Keratinocyte (primary cell): ENCODE measurements at regions not wholly inside any gene's neighbourhood (a gene's known extent, or its start where the extent isn't known, plus 50 kb on each side); places are given as distances from the start of the nearest gene placed in this dataset.

Experiments
- CTCF ChIP-seq, 3 experiments: IDR thresholded peaks in 1 of 3; conservative IDR thresholded peaks in 1 of 3; optimal IDR thresholded peaks in 1 of 3; 2 replicates in 2 of 3; 3 replicates in 1 of 3; pipeline versions ENCODE3 to v1.5.1; 2011; ENCODE audit warnings: low read length in 3 of 3, mild to moderate bottlenecking in 3 of 3, moderate library complexity in 2 of 3, control low read depth in 1 of 3, inconsistent platforms in 1 of 3; ENCODE audit not compliant: insufficient read depth in 2 of 3; ENCODE audit errors: extremely low read depth in 1 of 3
- EZH2 ChIP-seq: IDR thresholded peaks from one replicate; pipeline ENCODE4 v1.6.1; 2012; ENCODE audit warnings: inconsistent platforms, mild to moderate bottlenecking, low read length, moderate library complexity

GRCh38 chr18:1227025-1227424 lies 322.4 kb downstream of the ADCYAP1 start:
- TF ChIP-seq EZH2, result no peak
- TF ChIP-seq CTCF (optimal IDR thresholded peaks at IDR 0.05 in 1 of 3, IDR thresholded peaks at IDR 0.05 in 1 of 3, conservative IDR thresholded peaks at IDR 0.05 in 1 of 3; ENCODE audit: extremely low read depth in 1 of 3, insufficient read depth in 2 of 3, low read length in 3 of 3), result no peak
